GM18511 (cell line): ENCODE measurements at regions not wholly inside any gene's neighbourhood (a gene's known extent, or its start where the extent isn't known, plus 50 kb on each side); places are given as distances from the start of the nearest gene placed in this dataset.
A peak's percentile ranks its signal among the peaks of the same experiment; 100 is the strongest.

Experiments used
- ATAC-seq: cut with Tn5 transposase; IDR thresholded peaks from one replicate; pipeline ENCODE4 v1.9.1; 2021; ENCODE audit warnings: mild to moderate bottlenecking, moderate library complexity; ENCODE audit not compliant: unreplicated experiment

DNA sequence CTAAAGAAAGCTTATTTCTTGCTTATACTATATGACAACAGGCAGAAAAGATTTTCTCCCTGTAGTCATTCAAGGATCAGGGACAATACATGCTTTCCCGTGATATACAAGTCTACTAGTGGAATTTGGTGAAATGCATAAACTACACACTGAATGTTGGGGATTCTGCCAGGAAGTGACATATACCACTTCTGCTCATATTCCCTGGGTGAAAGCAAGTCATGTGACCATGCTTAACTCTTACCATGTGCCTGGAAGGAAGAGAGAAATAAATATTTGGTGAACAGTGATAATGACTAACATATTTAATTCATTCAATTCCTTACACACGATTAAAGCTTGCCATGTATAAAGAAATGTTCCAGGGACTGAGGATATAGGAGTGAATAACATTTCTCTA lies 534.6 kb downstream of the PPARGC1A start:
- ATAC-seq: no peak

DNA sequence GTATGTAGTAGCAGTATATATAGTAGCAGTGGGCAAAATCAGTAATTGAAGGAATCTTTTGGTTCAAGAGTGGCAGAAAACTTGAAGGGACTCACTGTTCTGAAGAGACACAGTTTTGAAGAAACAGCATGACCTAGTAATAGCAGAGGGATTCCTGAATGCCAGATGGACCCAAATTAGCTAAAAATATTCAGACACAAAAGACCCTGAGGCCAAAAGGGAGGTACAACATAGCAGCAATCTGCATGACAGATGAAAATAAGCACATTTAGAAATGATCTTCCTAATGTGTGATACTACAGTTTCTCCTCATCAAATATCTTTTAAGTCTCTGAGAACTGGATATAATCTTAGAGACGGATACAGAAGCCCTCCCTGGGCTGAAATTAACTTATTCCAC lies 536.6 kb downstream of the PPARGC1A start:
- ATAC-seq: no peak

DNA sequence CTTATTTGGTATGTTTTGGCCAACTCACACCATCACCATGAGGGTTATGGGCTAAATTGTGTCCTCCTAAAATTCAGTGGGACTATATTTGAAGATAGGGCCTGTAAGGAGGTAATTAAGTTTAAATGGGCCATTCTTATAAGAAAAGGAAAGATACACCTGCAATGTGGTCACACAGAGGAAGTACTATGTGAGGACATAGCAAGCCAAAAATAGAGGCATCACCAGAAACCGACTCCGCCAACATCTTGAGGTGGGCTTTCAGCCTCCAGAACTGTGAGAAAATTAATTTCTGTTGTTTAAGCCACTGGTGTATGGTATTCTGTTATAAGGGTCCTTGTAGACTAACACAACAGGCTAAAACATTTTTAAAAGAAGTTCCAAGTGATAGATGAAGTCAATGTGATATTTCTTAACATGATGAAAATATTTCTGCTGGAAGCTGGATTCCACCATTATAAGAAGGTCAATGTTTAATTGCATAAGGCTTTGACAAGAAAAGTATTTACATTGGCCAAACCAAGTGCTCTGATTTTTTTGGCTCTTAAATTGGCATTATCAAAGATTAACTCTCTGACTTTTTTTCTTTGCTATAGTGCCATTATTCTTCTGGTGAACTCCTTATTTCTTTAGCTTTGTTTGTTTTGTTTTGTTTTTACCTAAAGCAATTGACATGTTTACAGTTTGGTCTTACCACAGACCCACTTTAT lies 540.9 kb downstream of the PPARGC1A start:
- ATAC-seq: no peak

DNA sequence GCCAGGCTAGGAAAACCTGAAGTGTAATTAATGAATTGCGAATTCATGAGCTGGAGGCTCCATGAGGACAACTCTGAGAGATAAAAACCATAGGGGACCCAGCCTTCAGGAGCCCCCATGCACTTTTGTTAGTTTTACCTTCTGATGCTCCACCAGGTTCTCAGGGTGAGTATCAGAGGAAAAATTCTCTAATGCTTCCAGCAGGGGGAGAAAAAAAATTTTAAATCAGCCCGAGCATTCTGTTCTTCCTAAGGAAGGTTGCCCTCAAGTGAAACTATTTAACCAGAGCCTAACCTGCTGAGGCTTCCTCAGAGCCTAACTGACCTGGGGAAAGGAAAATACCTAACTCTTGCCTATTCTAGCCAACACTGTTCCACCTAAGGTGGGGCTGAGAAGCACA lies 552.6 kb downstream of the PPARGC1A start:
- ATAC-seq: no peak

DNA sequence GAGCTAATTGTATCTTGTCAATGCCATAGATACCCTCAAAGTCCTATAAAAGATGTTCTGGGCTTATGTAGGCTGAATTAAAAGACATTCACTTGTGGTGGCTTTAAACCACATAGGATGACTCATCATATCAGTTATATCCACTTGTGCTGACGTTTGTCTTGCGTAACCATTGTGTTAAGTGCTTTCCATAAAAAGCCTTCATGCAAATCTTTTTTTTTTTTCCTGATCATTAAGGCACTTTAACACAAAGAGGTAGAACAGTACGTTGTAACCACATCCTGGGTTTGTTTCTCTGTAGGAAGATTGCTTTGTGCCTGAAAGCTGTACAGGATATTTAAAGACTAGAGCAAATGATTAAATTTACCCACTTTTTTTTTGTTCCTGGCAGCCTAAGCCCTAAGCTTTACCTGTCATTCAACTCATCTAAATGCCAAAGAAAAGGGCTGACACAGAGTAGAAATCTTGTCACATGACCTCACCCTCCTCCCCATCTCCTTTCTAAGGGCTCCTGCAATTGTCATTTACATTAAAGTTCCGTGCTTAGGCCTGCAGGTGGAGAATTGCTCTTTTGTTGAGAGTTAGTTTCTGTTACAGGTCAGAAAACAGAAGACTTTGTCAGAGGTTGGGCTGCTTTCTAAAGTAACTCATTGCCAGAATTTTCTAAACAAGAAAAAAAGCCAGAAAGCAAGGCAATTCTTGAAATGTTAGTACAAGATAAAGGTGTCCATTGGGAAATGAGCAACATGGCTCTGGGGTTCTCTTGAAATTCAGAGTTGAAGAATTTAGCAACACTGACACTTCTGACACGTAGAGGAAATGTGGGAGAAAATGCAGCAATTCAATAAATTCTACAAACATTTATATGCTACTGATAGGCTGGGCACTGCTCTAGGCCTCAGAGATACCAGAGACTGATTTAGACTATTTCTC lies 555.6 kb downstream of the PPARGC1A start:
- peak; percentile 57 for ATAC-seq

DNA sequence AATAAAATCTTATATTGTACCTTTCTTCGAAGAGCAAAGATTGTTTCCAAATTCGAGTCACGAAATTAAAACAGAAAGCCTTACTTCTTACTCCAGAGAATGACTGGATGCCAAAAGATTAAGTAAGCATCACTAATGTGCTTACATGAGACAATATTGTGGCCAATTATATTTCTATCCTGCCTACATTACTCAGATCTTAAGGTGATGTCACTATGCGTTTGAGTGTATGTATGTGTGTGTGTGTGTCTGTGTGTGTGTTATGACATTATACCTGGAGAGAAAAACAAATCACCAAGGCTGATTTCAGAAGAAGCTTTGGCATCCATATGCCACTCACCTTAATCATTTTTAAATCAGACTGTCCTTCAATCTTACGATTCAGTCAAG lies 556.3 kb downstream of the PPARGC1A start:
- ATAC-seq: no peak

DNA sequence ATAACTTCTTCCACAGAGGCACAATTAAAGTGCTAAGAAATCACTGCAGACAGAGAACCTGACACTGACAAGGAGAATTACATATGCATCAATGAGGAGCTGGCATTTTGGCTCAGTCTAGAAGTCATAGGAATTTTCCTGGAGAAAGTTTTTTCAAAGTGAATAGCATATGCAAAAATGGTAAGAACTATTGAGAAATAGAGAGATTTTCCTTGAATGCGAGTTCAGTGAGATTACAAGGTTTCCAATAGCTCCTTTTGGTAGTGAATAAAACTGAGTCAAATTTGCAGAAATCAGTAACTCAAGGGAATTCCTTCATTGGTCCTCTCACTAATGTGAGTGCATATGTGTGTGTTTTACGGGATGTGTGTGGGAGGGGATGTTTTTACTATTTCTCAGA lies 557.5 kb downstream of the PPARGC1A start:
- no peak for ATAC-seq

DNA sequence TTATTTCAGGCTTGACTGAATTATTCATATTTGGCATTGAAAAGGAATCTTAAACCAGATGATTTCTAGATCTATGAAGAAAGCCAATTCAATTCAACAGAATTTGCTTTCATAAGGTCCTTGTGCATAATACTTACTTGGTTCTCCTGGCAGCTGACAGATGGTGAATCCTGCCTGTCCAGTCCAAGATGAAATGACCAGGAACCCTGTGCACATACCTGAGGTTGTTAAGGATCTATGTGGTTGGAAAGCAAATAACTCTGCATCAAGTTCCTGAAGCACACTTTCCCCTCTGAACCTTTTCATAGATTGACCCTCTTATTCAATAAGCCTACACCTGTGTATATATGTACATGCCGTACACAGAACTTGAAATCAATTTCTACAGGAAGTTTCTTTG lies 562.7 kb downstream of the PPARGC1A start:
- no peak for ATAC-seq

DNA sequence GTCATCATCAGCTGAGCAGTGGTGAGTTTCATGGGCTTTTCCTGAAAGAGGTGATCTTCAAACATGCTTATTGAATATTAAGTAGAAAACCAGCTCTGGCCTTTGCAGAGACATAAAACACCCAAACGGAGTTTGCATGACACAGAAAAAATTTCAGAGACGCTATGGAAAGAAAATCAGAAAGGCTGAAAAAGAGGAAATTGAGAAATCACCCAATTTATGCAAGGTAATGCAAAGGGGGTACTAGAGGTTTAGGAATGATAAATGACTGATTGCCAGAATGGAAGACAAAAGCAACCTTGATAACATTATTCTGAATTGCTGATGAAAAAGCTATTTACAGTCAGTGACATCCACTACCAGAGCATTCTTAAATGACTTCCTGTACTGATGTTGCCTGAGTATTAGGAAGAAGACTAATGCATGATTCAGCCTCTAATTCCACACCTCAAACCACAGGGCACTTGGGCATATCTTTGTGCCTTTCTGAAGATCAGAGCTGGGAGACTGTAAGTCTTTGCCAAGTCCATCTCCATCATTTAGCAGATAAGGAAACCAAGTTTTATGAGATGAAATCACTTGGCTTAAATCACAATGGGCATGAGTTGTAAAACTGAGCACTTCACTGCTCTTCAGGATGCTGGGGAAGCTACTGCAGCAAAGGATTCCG lies 565.7 kb downstream of the PPARGC1A start:
- ATAC-seq: no peak

DNA sequence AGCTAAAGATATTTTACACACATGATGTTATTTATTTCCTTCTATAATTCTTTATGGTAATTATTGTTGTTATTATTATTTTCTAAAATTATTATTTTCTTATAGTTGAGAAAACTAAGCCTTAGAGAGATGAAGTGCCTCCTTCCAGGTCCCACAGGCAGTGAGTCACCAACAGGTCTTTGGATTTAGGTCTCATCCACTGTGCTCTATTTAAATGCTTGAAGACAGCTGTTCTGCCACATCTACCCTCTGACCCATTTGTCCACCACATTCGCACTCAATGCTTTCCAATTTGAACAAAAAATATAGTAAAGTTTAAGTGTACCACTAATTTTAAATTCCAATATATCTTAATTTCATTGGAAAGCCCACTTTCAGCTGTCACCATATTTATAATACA lies 566.4 kb downstream of the PPARGC1A start:
- no peak for ATAC-seq

DNA sequence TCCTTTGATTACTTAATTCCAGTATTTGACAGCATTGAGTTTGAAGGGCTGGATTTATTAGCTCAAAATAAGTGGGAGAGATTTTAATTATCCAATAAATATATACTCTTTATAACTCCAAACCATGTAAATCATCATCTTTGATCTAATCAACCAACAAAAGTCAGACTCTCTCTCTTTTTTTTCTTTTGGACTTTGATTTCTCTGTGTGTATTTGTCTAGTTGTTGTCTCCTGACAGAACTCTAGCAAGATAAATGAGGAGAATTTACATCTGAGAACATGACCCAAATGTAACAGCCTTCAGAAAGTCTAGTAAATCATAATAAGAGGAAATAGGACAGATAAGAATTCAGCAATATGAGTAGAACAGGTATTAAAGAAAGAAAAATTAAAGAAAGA lies 567.1 kb downstream of the PPARGC1A start:
- ATAC-seq: no peak

DNA sequence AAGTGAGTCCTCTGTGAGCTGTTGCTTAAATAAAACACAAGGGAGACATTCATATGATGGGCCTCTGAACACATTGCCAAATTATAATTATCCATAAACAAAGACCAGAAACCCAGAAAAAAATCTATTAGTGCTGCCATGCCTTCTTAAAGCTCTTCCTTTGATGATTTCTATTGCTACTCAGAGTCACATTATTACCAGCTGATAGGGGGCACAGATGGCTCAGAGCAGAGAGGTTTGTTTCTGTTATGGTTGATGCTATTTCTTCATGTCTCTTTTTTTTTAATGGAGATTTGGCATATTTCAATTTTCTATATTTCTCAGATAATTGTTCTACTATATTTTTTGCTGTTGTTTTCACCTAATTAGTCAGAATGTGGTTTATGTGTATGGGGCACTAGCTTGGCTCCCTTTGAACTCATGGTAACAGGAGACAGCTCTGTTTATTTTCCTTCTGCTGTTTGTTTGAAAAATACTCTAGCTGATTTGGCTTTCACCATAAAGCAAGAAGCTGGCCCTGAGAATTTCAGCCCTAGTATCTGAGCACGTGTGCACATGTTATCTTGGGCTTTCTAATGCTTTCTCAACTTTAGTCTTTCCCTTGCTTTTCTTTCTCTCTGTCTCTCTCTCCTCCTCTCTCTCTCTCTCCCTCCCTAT lies 568.8 kb downstream of the PPARGC1A start:
- ATAC-seq: no peak

DNA sequence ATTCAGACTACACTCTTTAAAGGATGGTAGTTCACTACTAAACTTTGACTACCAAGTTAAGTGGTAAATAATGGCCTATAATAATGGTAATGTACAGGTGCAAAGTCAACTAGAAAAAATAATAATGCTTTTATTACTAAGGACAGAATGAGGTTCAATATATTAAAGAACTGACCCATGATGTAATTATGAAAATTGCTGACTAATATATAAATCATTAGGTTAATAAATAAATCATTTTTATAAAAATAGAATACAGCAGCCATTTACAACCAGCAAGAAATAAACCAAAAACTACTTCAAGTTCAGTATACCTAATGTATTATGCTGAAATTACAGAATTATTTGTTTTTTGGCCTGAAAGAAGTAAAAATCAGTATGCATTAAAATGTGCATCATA lies 577.2 kb downstream of the PPARGC1A start:
- ATAC-seq: no peak

DNA sequence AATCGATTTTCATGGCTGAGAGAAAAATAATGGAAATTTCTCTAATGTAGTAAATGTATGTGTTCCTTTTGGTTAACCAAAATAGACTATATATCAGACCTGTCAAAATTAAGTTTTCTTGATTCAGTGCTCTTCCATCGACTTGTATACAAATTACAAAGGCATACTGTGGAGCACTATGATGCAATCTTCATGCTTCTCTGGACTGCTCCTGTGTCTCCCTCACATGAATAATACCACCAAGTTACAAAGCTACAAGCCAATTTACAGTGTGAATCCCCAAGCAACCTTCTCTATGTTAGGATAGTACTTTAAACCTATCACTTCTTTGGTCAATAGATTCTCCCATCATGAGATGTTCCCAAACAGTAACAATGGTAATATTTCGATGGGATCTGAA lies 577.9 kb downstream of the PPARGC1A start:
- no peak for ATAC-seq

DNA sequence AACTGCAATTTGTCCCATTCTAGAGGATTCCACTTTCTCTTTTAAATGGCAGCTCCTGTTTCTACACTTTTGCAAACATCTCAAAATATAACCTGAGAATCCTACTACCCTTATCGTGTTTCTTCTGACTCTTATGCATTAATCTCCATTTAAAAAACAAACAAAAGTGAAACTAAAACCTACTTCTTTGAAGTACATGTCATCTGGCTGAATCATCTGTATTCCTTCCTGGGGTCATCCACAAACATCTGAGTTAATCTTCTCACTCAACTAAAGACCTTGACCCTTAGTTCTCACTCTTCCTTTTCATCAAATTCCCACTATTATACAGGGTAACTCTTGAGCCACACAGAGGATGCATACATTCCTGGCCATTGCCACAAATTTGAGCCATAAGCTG lies 584.8 kb downstream of the PPARGC1A start:
- ATAC-seq: no peak

DNA sequence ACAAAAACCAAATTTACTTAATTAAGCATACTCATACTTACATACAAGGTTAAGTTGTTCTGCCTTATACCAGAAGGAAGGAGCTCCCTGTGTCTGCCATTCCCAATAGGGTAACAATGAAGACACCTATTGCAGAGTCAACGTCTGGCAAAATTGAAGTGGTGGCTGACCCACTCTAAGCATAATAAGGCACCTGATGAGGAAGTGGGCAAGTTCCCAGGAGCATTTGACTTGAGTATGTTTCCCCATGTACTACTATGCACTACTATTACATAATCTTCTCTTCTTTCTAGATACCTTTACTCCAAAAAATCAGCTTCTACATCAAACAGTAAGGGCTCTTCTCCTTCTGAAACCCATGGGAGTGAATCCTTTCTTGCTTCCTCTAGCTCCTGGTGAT lies 591.5 kb downstream of the PPARGC1A start:
- ATAC-seq: no peak

DNA sequence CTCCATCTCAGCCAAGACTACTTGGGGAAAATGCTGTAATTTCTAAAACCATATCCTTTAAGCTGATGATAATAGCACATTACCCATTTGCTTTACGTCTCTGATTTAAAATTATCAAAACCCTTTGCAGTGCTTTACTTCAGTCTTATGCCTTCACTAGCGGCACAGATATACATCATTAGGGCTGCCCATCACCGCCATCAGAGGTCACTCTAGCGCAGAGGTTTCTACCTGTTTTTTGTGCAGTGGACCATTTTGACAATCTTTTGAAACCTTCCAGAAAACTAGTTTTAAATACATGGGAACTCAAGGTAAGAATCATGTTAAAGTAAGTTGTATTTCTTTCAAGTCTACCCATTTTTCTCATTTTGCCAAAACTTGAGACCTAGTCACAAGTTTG lies 592.5 kb downstream of the PPARGC1A start:
- ATAC-seq: no peak

DNA sequence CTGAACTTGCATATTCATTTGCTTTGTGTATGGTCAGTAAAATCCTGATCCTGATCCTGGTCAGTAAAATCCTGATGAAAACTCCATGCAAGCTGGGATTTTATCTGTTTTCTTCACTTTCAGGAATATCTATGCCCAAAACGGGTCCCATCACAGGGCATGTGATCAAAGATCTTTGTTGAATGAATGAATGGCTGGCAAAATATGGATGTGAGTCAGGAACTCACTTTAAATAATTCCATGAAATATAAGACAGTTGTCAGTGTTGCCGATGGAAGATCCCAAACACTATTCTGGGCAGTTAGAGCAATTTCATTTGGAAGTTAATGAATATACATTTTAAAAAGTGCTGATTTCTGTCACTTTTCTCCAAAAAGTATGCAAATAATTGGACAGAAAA lies 598.4 kb downstream of the GBA3 start:
- ATAC-seq: no peak

DNA sequence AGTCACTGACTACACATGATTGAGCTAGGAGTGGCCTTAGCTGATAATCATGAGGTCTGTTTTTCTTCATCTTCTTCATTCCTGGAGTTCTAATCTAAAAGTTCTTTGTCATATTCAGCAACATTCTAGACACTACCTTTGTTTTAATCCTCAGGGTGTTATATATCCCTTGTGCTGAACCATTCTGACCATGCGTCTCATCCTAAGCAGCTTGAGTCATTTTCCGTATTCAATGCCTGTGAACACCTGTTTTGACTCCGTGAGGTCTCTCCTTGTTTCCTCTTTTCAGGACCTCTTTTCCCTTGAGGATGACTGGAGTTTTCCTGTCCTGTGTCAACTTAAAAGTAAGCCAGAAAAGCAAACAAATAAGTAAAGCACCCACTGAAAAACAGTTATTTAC lies 597.9 kb downstream of the GBA3 start:
- no peak for ATAC-seq

DNA sequence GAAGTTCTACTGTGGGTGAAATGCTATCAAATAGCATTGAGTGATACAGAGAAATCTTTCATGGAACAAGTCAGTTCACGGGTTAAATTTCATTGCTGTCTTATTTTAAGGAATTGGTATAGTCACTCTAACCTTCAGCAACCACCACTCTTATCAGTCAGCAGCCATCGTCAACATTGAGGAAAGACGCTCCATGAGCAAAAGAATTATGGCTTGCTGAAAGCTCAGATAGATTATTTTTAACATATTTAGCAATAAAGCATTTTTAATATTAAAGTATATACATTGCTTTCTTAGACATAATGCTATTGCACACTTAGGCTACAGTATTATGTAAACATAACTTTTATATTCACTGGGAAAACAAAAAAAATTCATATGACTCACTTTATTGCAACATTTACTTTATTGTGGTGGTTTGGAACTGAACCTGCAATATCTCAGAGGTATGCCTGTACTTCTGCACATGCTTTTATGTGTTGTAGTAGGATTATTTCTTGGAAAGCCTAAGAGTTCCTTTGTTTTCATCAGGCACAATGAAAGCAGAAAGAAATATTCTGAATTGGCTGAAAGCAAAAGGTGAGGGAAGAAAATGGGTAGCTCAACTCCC lies 586.7 kb downstream of the GBA3 start:
- ATAC-seq: no peak

DNA sequence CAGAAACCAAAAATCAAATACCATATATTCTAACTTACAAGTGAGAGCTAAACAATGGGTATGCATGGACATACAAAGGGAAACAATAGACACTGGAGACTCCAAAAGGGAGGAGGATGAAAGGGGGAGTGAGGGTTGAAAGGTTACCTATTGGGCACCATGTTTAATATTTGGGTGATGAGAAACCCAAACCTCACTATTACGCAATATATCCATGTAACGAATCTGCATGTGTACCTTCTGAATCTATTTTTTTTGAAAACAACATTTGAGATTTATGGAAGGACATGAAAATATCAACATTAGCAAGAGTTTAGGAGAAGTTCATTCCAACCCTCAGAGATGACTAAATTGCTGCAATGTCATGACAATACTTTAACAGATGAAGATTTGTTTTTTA lies 586.1 kb downstream of the GBA3 start:
- ATAC-seq: no peak
